HG03520 (cell line): ENCODE measurements at regions not wholly inside any gene's neighbourhood (a gene's known extent, or its start where the extent isn't known, plus 50 kb on each side); places are given as distances from the start of the nearest gene placed in this dataset.

ENCODE experiments used
- ATAC-seq: cut with Tn5 transposase; IDR thresholded peaks from one replicate; pipeline ENCODE4 v1.9.1; 2021; ENCODE audit warnings: mild to moderate bottlenecking, moderate library complexity; ENCODE audit not compliant: unreplicated experiment

GRCh38 chr3:94179059-94179458, 116.2 kb downstream of the NSUN3 start:
- no peak for ATAC-seq

GRCh38 chr3:94183551-94183950, 120.7 kb downstream of the NSUN3 start:
- ATAC-seq: no peak

- ATAC-seq: no peak
Measured at GRCh38 chr3:94184781-94185180, 121.9 kb downstream of the NSUN3 start.

- ATAC-seq: no peak
Measured at GRCh38 chr3:94185753-94186152, 122.9 kb downstream of the NSUN3 start.

- no peak for ATAC-seq
Measured at GRCh38 chr3:94187697-94188096, 124.8 kb downstream of the NSUN3 start.

GRCh38 chr3:94195381-94195780, 132.5 kb downstream of the NSUN3 start:
- no peak for ATAC-seq

GRCh38 chr3:94206291-94206690, 143.4 kb downstream of the NSUN3 start:
- ATAC-seq: no peak

GRCh38 chr3:94210256-94210655, 147.4 kb downstream of the NSUN3 start:
- no peak for ATAC-seq

GRCh38 chr3:94217406-94217805, 154.5 kb downstream of the NSUN3 start:
- ATAC-seq: no peak

- no peak for ATAC-seq
Measured at GRCh38 chr3:94220426-94220825, 157.6 kb downstream of the NSUN3 start.

GRCh38 chr3:94221829-94222228, 159.0 kb downstream of the NSUN3 start:
- no peak for ATAC-seq

GRCh38 chr3:94225148-94225865, 162.4 kb downstream of the NSUN3 start:
- no peak for ATAC-seq

- no peak for ATAC-seq
Measured at GRCh38 chr3:94226078-94226477, 163.2 kb downstream of the NSUN3 start.

GRCh38 chr3:94232921-94233320, 170.1 kb downstream of the NSUN3 start:
- no peak for ATAC-seq

- ATAC-seq: peak; percentile 74
Measured at GRCh38 chr3:94234177-94234788, 171.4 kb downstream of the NSUN3 start.

GRCh38 chr3:94241986-94242385, 179.1 kb downstream of the NSUN3 start:
- no peak for ATAC-seq

- no peak for ATAC-seq
Measured at GRCh38 chr3:94246171-94246570, 183.3 kb downstream of the NSUN3 start.

- no peak for ATAC-seq
Measured at GRCh38 chr3:94248042-94248441, 185.2 kb downstream of the NSUN3 start.

GRCh38 chr3:94249491-94250079, 186.7 kb downstream of the NSUN3 start:
- ATAC-seq: peak; percentile 77

- ATAC-seq: no peak
Measured at GRCh38 chr3:94251566-94251965, 188.7 kb downstream of the NSUN3 start.

GRCh38 chr3:94252316-94252715, 189.5 kb downstream of the NSUN3 start:
- no peak for ATAC-seq
